Naive thymus-derived CD4-positive, alpha-beta T cell (primary cell): ENCODE measurements at regions not wholly inside any gene's neighbourhood (a gene's known extent, or its start where the extent isn't known, plus 50 kb on each side); places are given as distances from the start of the nearest gene placed in this dataset.

Experiments used
- ATAC-seq: fragments of 150-1000 bp; cut with Tn5 transposase; 2 replicates; pipeline ENCODE4 v1.10.0; 2021; ENCODE audit warnings: mild to moderate bottlenecking, moderate library complexity
- CTCF ChIA-PET: fragments of 350-600 bp; sonication (Branson Sonifier 250); formaldehyde crosslinking; loops from one replicate; lab custom pipeline; 2021; ENCODE audit warnings: antibody characterized with exemption; lab: Charles Lee
- POLR2A ChIA-PET: fragments of 350-600 bp; sonication (Branson Sonifier 250); formaldehyde crosslinking; loops from one replicate; lab custom pipeline; 2021; ENCODE audit warnings: antibody characterized with exemption, inconsistent platforms; lab: Charles Lee
- DNase-seq, 9 donors: peaks; one replicate each; pipeline versions ENCODE4 v3.0.0 to v3.0.0-alpha.2; 2020 to 2022; ENCODE audit warnings: mixed read lengths in 1 of 9
- H3K27ac ChIP-seq: one replicate; pipeline ENCODE4 v1.7.0; 2013; ENCODE audit warnings: mild to moderate bottlenecking, low read depth, low read length, moderate library complexity
- H3K27me3 ChIP-seq, 2 donors: one replicate each; pipeline ENCODE4 v1.7.0; 2013; ENCODE audit warnings: low read length in 2 of 2, mild to moderate bottlenecking in 2 of 2, moderate library complexity in 2 of 2; ENCODE audit not compliant: control insufficient read depth in 2 of 2, insufficient read depth in 2 of 2
- H3K36me3 ChIP-seq, 3 experiments: 1 replicate in 2 of 3; 2 replicates in 1 of 3; pipeline ENCODE4 v1.7.0; 2013; ENCODE audit warnings: low read length in 3 of 3, mild to moderate bottlenecking in 3 of 3, moderate library complexity in 1 of 3; ENCODE audit not compliant: insufficient read depth in 3 of 3, control insufficient read depth in 2 of 3
- H3K4me1 ChIP-seq, 2 donors: one replicate each; pipeline ENCODE4 v1.7.0; 2013; ENCODE audit warnings: low read length in 2 of 2, mild to moderate bottlenecking in 2 of 2, moderate library complexity in 1 of 2; ENCODE audit not compliant: control insufficient read depth in 2 of 2, insufficient read depth in 2 of 2
- H3K4me3 ChIP-seq: 2 replicates; pipeline ENCODE4 v1.7.0; 2013; ENCODE audit warnings: mild to moderate bottlenecking, low read length
- H3K9me3 ChIP-seq, 3 experiments: 1 replicate in 2 of 3; 2 replicates in 1 of 3; pipeline ENCODE4 v1.7.0; 2013; ENCODE audit warnings: low read length in 3 of 3; ENCODE audit not compliant: control insufficient read depth in 2 of 3
- H3K27ac Mint-ChIP-seq, 9 donors: one replicate each; pipeline ENCODE4 v1.8.0; 2020 to 2022; ENCODE audit warnings: mixed read lengths in 9 of 9, mild to moderate bottlenecking in 8 of 9, moderate library complexity in 5 of 9, inconsistent platforms in 2 of 9
- H3K27me3 Mint-ChIP-seq, 5 donors: one replicate each; pipeline ENCODE4 v1.8.0; 2021 to 2022; ENCODE audit warnings: mixed read lengths in 5 of 5, mild to moderate bottlenecking in 1 of 5
- H3K36me3 Mint-ChIP-seq, 5 donors: one replicate each; pipeline ENCODE4 v1.8.0; 2020 to 2022; ENCODE audit warnings: mixed read lengths in 5 of 5, mild to moderate bottlenecking in 3 of 5, inconsistent platforms in 1 of 5
- H3K4me1 Mint-ChIP-seq, 7 donors: one replicate each; pipeline ENCODE4 v1.8.0; 2020 to 2022; ENCODE audit warnings: mixed read lengths in 7 of 7, mild to moderate bottlenecking in 3 of 7, inconsistent platforms in 1 of 7
- H3K4me3 Mint-ChIP-seq, 10 donors: one replicate each; pipeline ENCODE4 v1.8.0; 2020 to 2022; ENCODE audit warnings: mild to moderate bottlenecking in 10 of 10, mixed read lengths in 10 of 10, moderate library complexity in 6 of 10, inconsistent platforms in 2 of 10
- H3K9me3 Mint-ChIP-seq, 11 donors: one replicate each; pipeline ENCODE4 v1.8.0; 2020 to 2022; ENCODE audit warnings: mixed read lengths in 11 of 11, mild to moderate bottlenecking in 4 of 11, inconsistent platforms in 1 of 11, moderate library complexity in 1 of 11
- intact Hi-C, 2 donors: fragments of 100-400 bp; cut with micrococcal nuclease; formaldehyde crosslinking; loops; one replicate each; pipeline ENCODE4 v1.15.1; 2023

- no peaks in the 10 kb centered on the region for H3K36me3 ChIP-seq
- Mint-ChIP-seq H3K27ac (no peak overlapping the region), H3K36me3 (no peaks in the 10 kb centered on the region), H3K4me1 (no peaks in the 10 kb centered on the region), H3K4me3 (no peak overlapping the region), H3K27me3 (no peaks in the 10 kb centered on the region), H3K9me3 (peaks cover 0 to 10% (median 4%) of the 10 kb centered on the region in 11 donors)
- no peaks in the 10 kb centered on the region for H3K4me1 ChIP-seq
- no peaks in the 10 kb centered on the region for H3K27me3 ChIP-seq
- ChIA-PET CTCF (no interaction called here), POLR2A (no interaction called here)
- H3K27ac ChIP-seq = no peak overlapping the region
- no peaks in the 10 kb centered on the region for H3K9me3 ChIP-seq
- no peak overlapping the region for H3K4me3 ChIP-seq
- DNase-seq (no peak), ATAC-seq (no peak)
- intact Hi-C loops = no loop called here
Measured at GRCh38 chr3:25064681-25065080, 363.4 kb upstream of the RARB start.

- Histone ChIP-seq H3K9me3 (no peaks in the 10 kb centered on the region), H3K36me3 (no peaks in the 10 kb centered on the region), H3K4me1 (no peaks in the 10 kb centered on the region), H3K27me3 (no peaks in the 10 kb centered on the region), H3K4me3 (no peak overlapping the region), H3K27ac (no peak overlapping the region)
- no peak overlapping the region for H3K27ac Mint-ChIP-seq
- DNase-seq = no peak
- CTCF ChIA-PET = no interaction called here
- peaks cover 0 to 13% (median 4%) of the 10 kb centered on the region in 11 donors for H3K9me3 Mint-ChIP-seq
- intact Hi-C loops = no loop called here
- no peak for ATAC-seq
- H3K4me3 Mint-ChIP-seq = no peak overlapping the region
- POLR2A ChIA-PET = no interaction called here
- no peaks in the 10 kb centered on the region for H3K27me3 Mint-ChIP-seq
- no peaks in the 10 kb centered on the region for H3K4me1 Mint-ChIP-seq
- no peaks in the 10 kb centered on the region for H3K36me3 Mint-ChIP-seq
Measured at GRCh38 chr3:25069970-25070369, 358.1 kb upstream of the RARB start.

- H3K27ac ChIP-seq = no peak overlapping the region
- Mint-ChIP-seq H3K36me3 (no peaks in the 10 kb centered on the region), H3K4me1 (no peaks in the 10 kb centered on the region), H3K4me3 (no peak overlapping the region), H3K27me3 (no peaks in the 10 kb centered on the region), H3K9me3 (peaks cover 0 to 8% (median 3%) of the 10 kb centered on the region in 11 donors), H3K27ac (no peak overlapping the region)
- DNase-seq = no peak
- ChIA-PET POLR2A (no interaction called here), CTCF (no interaction called here)
- ATAC-seq = no peak
- H3K36me3 ChIP-seq = no peaks in the 10 kb centered on the region
- intact Hi-C loops = no loop called here
- H3K27me3 ChIP-seq = no peaks in the 10 kb centered on the region
- no peak overlapping the region for H3K4me3 ChIP-seq
- no peaks in the 10 kb centered on the region for H3K4me1 ChIP-seq
- no peaks in the 10 kb centered on the region for H3K9me3 ChIP-seq
Measured at GRCh38 chr3:25071846-25072245, 356.2 kb upstream of the RARB start.

- Histone ChIP-seq H3K36me3 (no peaks in the 10 kb centered on the region), H3K27me3 (no peaks in the 10 kb centered on the region), H3K27ac (no peak overlapping the region), H3K4me1 (no peaks in the 10 kb centered on the region), H3K9me3 (no peaks in the 10 kb centered on the region), H3K4me3 (no peak overlapping the region)
- Mint-ChIP-seq H3K4me3 (no peak overlapping the region), H3K9me3 (peaks cover 0 to 8% (median 0%) of the 10 kb centered on the region in 11 donors), H3K36me3 (no peaks in the 10 kb centered on the region), H3K4me1 (no peaks in the 10 kb centered on the region), H3K27me3 (no peaks in the 10 kb centered on the region), H3K27ac (no peak overlapping the region)
- ATAC-seq (no peak), DNase-seq (no peak)
- CTCF ChIA-PET = no interaction called here
- intact Hi-C loops = no loop called here
- POLR2A ChIA-PET = no interaction called here
Measured at GRCh38 chr3:25073423-25073822, 354.6 kb upstream of the RARB start.

- no peak for ATAC-seq
- no peaks in the 10 kb centered on the region for H3K36me3 Mint-ChIP-seq
Measured at GRCh38 chr3:25074149-25074548, 353.9 kb upstream of the RARB start.

GRCh38 chr3:25080461-25080860, 347.6 kb upstream of the RARB start:
- Histone ChIP-seq H3K27me3 (no peaks in the 10 kb centered on the region), H3K4me1 (no peaks in the 10 kb centered on the region), H3K9me3 (no peaks in the 10 kb centered on the region), H3K36me3 (no peaks in the 10 kb centered on the region), H3K27ac (no peak overlapping the region), H3K4me3 (no peak overlapping the region)
- Mint-ChIP-seq H3K9me3 (peaks cover 0 to 5% (median 3%) of the 10 kb centered on the region in 11 donors), H3K27me3 (peaks cover 0 to 5% (median 0%) of the 10 kb centered on the region in 5 donors), H3K27ac (no peak overlapping the region), H3K4me1 (no peaks in the 10 kb centered on the region), H3K4me3 (no peak overlapping the region), H3K36me3 (no peaks in the 10 kb centered on the region)
- no peak for DNase-seq
- ChIA-PET POLR2A (no interaction called here), CTCF (no interaction called here)
- intact Hi-C loops = no loop called here
- ATAC-seq = no peak

More at GRCh38 chr3:25074149-25074548, 353.9 kb upstream of the RARB start:
- Mint-ChIP-seq H3K27me3 (no peaks in the 10 kb centered on the region), H3K4me1 (no peaks in the 10 kb centered on the region), H3K9me3 (peaks cover 0 to 8% (median 0%) of the 10 kb centered on the region in 11 donors), H3K4me3 (no peak overlapping the region), H3K27ac (no peak overlapping the region)
- Histone ChIP-seq H3K27ac (no peak overlapping the region), H3K4me1 (no peaks in the 10 kb centered on the region), H3K27me3 (no peaks in the 10 kb centered on the region), H3K4me3 (no peak overlapping the region), H3K36me3 (no peaks in the 10 kb centered on the region), H3K9me3 (no peaks in the 10 kb centered on the region)
- POLR2A ChIA-PET = no interaction called here
- CTCF ChIA-PET = no interaction called here
- intact Hi-C loops = no loop called here
- DNase-seq = no peak

- Histone ChIP-seq H3K9me3 (no peaks in the 10 kb centered on the region), H3K27me3 (no peaks in the 10 kb centered on the region), H3K4me1 (no peaks in the 10 kb centered on the region), H3K4me3 (no peak overlapping the region), H3K27ac (no peak overlapping the region), H3K36me3 (no peaks in the 10 kb centered on the region)
- ChIA-PET POLR2A (no interaction called here), CTCF (no interaction called here)
- H3K4me3 Mint-ChIP-seq = no peak overlapping the region
- H3K4me1 Mint-ChIP-seq = no peaks in the 10 kb centered on the region
- no peak overlapping the region for H3K27ac Mint-ChIP-seq
- intact Hi-C loops = no loop called here
- H3K9me3 Mint-ChIP-seq = peaks cover 0 to 7% (median 3%) of the 10 kb centered on the region in 11 donors
- H3K27me3 Mint-ChIP-seq = peaks cover 0 to 5% (median 0%) of the 10 kb centered on the region in 5 donors
- DNase-seq = no peak
- no peaks in the 10 kb centered on the region for H3K36me3 Mint-ChIP-seq
- no peak for ATAC-seq
Measured at GRCh38 chr3:25084016-25084415, 344.0 kb upstream of the RARB start.
